ENCODE measurements at regions not wholly inside any gene's neighbourhood (a gene's known extent, or its start where the extent isn't known, plus 50 kb on each side); places are given as distances from the start of the nearest gene placed in this dataset.

- no peak for DNase-seq
These were observed 95.9 kb upstream of the SCOC start for GRCh38 chr4:140277576-140277975.

GRCh38 chr4:140271553-140271952, 101.9 kb upstream of the SCOC start:
- DNase-seq, result no peak

- no peak for DNase-seq
These were observed 104.1 kb upstream of the SCOC start for GRCh38 chr4:140269369-140269768.

GRCh38 chr4:140268186-140268841, 105.1 kb upstream of the SCOC start:
- DNase-seq, result no peak

- DNase-seq, result no peak
These were observed 105.9 kb upstream of the SCOC start for GRCh38 chr4:140267576-140267975.

- DNase-seq, result no peak
These were observed 106.4 kb upstream of the SCOC start for GRCh38 chr4:140266958-140267568.

GRCh38 chr4:140260227-140260626, 106.2 kb upstream of the MAML3 start:
- no peak for DNase-seq

GRCh38 chr4:140258476-140258875, 104.5 kb upstream of the MAML3 start:
- no peak for DNase-seq

- peak; percentile 14 for DNase-seq
These were observed 103.7 kb upstream of the MAML3 start for GRCh38 chr4:140257461-140258305.

GRCh38 chr4:140256941-140257340, 103.0 kb upstream of the MAML3 start:
- DNase-seq, result no peak

GRCh38 chr4:140256335-140256734, 102.4 kb upstream of the MAML3 start:
- no peak for DNase-seq

- no peak for DNase-seq
These were observed 101.9 kb upstream of the MAML3 start for GRCh38 chr4:140255927-140256326.

- DNase-seq, result no peak
These were observed 101.5 kb upstream of the MAML3 start for GRCh38 chr4:140255467-140255866.

GRCh38 chr4:140254651-140255299, 100.8 kb upstream of the MAML3 start:
- no peak for DNase-seq

- no peak for DNase-seq
These were observed 99.6 kb upstream of the MAML3 start for GRCh38 chr4:140253556-140254027.

GRCh38 chr4:140252742-140253555, 99.0 kb upstream of the MAML3 start:
- no peak for DNase-seq

- no peak for DNase-seq
These were observed 98.3 kb upstream of the MAML3 start for GRCh38 chr4:140252141-140252741.

- DNase-seq, result no peak
These were observed 97.6 kb upstream of the MAML3 start for GRCh38 chr4:140251571-140251970.

- no peak for DNase-seq
These were observed 97.1 kb upstream of the MAML3 start for GRCh38 chr4:140250989-140251552.

- DNase-seq, result no peak
These were observed 95.4 kb upstream of the MAML3 start for GRCh38 chr4:140249351-140249750.

GRCh38 chr4:140247237-140247636, 93.3 kb upstream of the MAML3 start:
- no peak for DNase-seq

- DNase-seq, result no peak
These were observed 92.2 kb upstream of the MAML3 start for GRCh38 chr4:140246216-140246615.

All from NCI-H187 treated with DMSO at 0.1 percent for 48 hours (cell line).